ENCODE measurements at regions not wholly inside any gene's neighbourhood (a gene's known extent, or its start where the extent isn't known, plus 50 kb on each side); places are given as distances from the start of the nearest gene placed in this dataset.

- no peaks in the 10 kb centered on the region for H3K27me3 Mint-ChIP-seq (ENCODE audit: insufficient read depth, unreplicated experiment)
- Histone ChIP-seq H3K4me1 (no peaks in the 10 kb centered on the region), H3K9me3 (no peaks in the 10 kb centered on the region), H3K27me3 (replicated peaks; ENCODE audit: control insufficient read depth, insufficient read depth, low read length) (no peaks in the 10 kb centered on the region), H3K36me3 (ENCODE audit: control insufficient read depth, insufficient read depth, low read length) (no peaks in the 10 kb centered on the region), H3K4me3 (ENCODE audit: low read depth, low read length) (no peak overlapping the region)
- ChIA-PET POLR2A (no interaction called here), CTCF (no interaction called here)
- H3K4me1 Mint-ChIP-seq (ENCODE audit: low read depth, unreplicated experiment): no peaks in the 10 kb centered on the region
- H3K4me3 Mint-ChIP-seq (ENCODE audit: unreplicated experiment): no peak overlapping the region
- H3K9me3 Mint-ChIP-seq (ENCODE audit: unreplicated experiment): no peaks in the 10 kb centered on the region
- H3K27ac Mint-ChIP-seq (ENCODE audit: unreplicated experiment): no peak overlapping the region
- no peaks in the 10 kb centered on the region for H3K36me3 Mint-ChIP-seq (ENCODE audit: insufficient read depth, unreplicated experiment)
- intact Hi-C loops (cut with micrococcal nuclease; ENCODE audit: unreplicated experiment): no loop called here
- BruUV-seq (replicated peaks): no TSS peak
- no peak for DNase-seq
- TF ChIP-seq CTCF (IDR thresholded peaks at IDR 0.05; ENCODE audit: insufficient read depth in 1 of 2, low read depth in 1 of 2, low read length in 1 of 2, severe bottlenecking in 1 of 2, unreplicated experiment in 1 of 2): no peak
Measured at GRCh38 chr11:91820709-91821108, 403.9 kb upstream of the FAT3 start.

DNA sequence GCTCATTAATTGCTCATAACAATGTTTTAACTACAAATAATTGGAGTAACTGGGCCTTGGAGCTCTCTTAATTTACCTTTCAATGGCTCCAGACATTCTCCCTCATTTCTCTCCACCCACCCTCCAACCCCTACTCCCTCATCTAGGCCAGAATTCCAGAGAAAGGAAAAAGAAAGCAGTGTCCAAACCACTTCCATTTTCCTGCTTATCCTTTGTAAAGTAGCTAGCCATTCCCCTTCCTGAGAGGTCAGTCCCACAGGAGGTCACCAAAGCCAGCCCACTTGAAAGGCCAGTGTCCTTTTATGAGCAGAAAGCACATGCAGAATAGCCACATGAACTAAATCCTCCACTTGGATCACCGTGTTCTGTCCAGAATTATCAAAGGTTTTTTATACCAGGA, 404.8 kb upstream of the FAT3 start:
- Histone ChIP-seq H3K4me3 (ENCODE audit: low read depth, low read length) (no peak overlapping the region), H3K9me3 (no peaks in the 10 kb centered on the region), H3K36me3 (ENCODE audit: control insufficient read depth, insufficient read depth, low read length) (no peaks in the 10 kb centered on the region; the same call in 1 of the 2 replicates), H3K4me1 (no peaks in the 10 kb centered on the region), H3K27me3 (replicated peaks; ENCODE audit: control insufficient read depth, insufficient read depth, low read length) (no peaks in the 10 kb centered on the region)
- no peaks in the 10 kb centered on the region for H3K4me1 Mint-ChIP-seq (ENCODE audit: low read depth, unreplicated experiment)
- intact Hi-C loops (cut with micrococcal nuclease; ENCODE audit: unreplicated experiment): no loop called here
- no peaks in the 10 kb centered on the region for H3K27me3 Mint-ChIP-seq (ENCODE audit: insufficient read depth, unreplicated experiment)
- BruUV-seq (replicated peaks): no TSS peak
- no peak for DNase-seq
- no peak overlapping the region for H3K27ac Mint-ChIP-seq (ENCODE audit: unreplicated experiment)
- ChIA-PET POLR2A (no interaction called here), CTCF (no interaction called here)
- no peak overlapping the region for H3K4me3 Mint-ChIP-seq (ENCODE audit: unreplicated experiment)
- TF ChIP-seq CTCF (IDR thresholded peaks at IDR 0.05; ENCODE audit: insufficient read depth in 1 of 2, low read depth in 1 of 2, low read length in 1 of 2, severe bottlenecking in 1 of 2, unreplicated experiment in 1 of 2): no peak
- H3K9me3 Mint-ChIP-seq (ENCODE audit: unreplicated experiment): no peaks in the 10 kb centered on the region
- H3K36me3 Mint-ChIP-seq (ENCODE audit: insufficient read depth, unreplicated experiment): no peaks in the 10 kb centered on the region

DNA sequence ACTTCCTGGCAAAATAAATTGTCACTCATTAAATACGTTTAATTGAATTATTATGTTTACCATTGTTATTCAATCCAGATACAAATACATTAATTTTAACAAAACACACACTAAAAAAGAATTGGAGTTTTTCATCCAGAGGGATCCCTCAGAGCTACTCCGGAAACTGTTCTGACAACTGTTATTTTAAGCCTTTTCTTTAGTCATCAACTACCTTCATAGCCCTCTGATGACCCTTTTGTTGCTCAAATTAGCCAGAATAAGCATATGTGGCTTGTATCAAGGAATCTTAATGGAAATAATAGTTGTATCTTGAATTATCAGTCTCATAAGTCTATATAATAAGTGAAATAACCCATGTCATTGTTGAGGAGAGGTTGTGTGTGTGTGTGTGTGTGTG, 405.4 kb upstream of the FAT3 start:
- no peak for DNase-seq
- H3K4me1 Mint-ChIP-seq (ENCODE audit: low read depth, unreplicated experiment): no peaks in the 10 kb centered on the region
- Histone ChIP-seq H3K9me3 (no peaks in the 10 kb centered on the region), H3K36me3 (ENCODE audit: control insufficient read depth, insufficient read depth, low read length) (no peaks in the 10 kb centered on the region; the same call in 1 of the 2 replicates), H3K4me3 (ENCODE audit: low read depth, low read length) (no peak overlapping the region), H3K27me3 (replicated peaks; ENCODE audit: control insufficient read depth, insufficient read depth, low read length) (no peaks in the 10 kb centered on the region), H3K4me1 (no peaks in the 10 kb centered on the region)
- no peaks in the 10 kb centered on the region for H3K27me3 Mint-ChIP-seq (ENCODE audit: insufficient read depth, unreplicated experiment)
- no peak for TF ChIP-seq CTCF (IDR thresholded peaks at IDR 0.05; ENCODE audit: insufficient read depth in 1 of 2, low read depth in 1 of 2, low read length in 1 of 2, severe bottlenecking in 1 of 2, unreplicated experiment in 1 of 2)
- no TSS peak for BruUV-seq (replicated peaks)
- no peak overlapping the region for H3K4me3 Mint-ChIP-seq (ENCODE audit: unreplicated experiment)
- intact Hi-C loops (cut with micrococcal nuclease; ENCODE audit: unreplicated experiment): no loop called here
- H3K27ac Mint-ChIP-seq (ENCODE audit: unreplicated experiment): no peak overlapping the region
- ChIA-PET CTCF (no interaction called here), POLR2A (no interaction called here)
- no peaks in the 10 kb centered on the region for H3K36me3 Mint-ChIP-seq (ENCODE audit: insufficient read depth, unreplicated experiment)
- no peaks in the 10 kb centered on the region for H3K9me3 Mint-ChIP-seq (ENCODE audit: unreplicated experiment)

All from Caco-2 (cell line).